NCI-H1105 treated with DMSO at 0.1 percent for 48 hours (cell line): ENCODE measurements at regions not wholly inside any gene's neighbourhood (a gene's known extent, or its start where the extent isn't known, plus 50 kb on each side); places are given as distances from the start of the nearest gene placed in this dataset.

Experiments used
- DNase-seq: peaks from one replicate; lab custom pipeline; 2025; lab: John Stamatoyannopoulos, UW

DNA sequence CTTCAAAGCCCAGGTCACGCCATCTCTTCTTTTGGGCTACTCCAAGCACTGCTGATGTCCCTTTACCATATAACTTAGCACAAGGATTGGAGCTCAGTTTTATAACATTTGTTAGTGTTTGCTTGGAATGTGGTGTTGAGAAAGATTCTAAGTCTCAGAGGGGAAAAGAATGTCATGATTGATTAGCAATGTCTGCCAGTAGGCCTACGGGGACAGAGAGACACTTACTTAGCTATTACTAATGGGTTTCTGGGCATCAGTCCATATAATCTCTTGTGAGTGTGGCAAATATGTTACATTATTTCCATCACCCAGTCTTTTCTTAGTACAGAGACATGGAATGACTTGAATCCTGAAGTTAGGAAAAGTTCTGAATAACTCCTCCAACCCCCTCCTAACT lies 75.4 kb upstream of the FSHB start:
- DNase-seq, result no peak

DNA sequence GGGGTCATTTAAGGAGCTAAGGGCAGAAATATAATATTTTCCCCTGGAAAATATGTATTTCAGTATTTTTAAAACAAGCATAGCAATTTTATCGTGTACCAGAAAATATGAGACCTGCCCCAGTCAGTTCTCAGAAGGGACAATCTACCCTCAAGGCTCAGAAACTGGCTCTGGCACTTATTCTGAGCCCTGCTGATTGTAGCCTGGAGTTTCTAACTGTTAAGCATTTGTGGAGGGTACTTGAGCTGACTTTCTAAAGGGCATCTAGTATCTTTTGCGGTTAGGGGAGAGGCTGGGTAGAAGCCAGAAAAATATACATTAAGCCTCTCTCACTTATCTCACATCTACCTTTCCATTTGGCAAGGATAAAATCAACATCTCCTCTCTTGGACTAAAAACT lies 71.3 kb upstream of the FSHB start:
- no peak for DNase-seq

GRCh38 chr11:30165652-30166051 lies 65.2 kb upstream of the FSHB start:
- DNase-seq, result no peak

- DNase-seq, result no peak
Observed at GRCh38 chr11:30171661-30172060, 59.2 kb upstream of the FSHB start.

GRCh38 chr11:30172158-30172557 lies 58.7 kb upstream of the FSHB start:
- no peak for DNase-seq

DNA sequence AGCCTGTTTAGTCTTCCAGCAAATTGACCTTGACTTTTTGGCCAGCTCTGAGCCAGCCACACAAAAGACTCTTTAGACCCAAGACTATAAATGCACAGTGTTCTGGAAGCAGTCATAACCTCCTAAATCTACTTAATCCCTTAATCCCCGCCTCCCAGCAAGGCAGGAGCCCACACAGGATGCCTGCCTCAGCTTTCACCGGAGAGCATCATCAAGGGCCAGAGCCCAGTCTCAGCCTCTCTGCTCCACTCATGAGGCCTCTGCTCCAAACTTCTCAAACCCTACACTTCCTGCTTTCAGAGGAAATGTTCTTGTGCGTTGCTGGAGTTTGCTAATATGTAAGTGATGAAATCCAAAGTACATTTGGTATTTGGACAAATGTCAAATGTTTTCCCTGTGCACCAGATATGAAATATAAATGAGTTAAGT lies 57.9 kb upstream of the FSHB start:
- DNase-seq, result no peak

- no peak for DNase-seq
Observed at GRCh38 chr11:30174265-30175020, 56.4 kb upstream of the FSHB start.
